GM12892 (cell line): ENCODE measurements at regions not wholly inside any gene's neighbourhood (a gene's known extent, or its start where the extent isn't known, plus 50 kb on each side); places are given as distances from the start of the nearest gene placed in this dataset.

Experiments
- DNase-seq: peaks from one replicate; pipeline ENCODE4 v3.0.0; 2011; ENCODE audit not compliant: insufficient read length
- FAIRE-seq: peaks from 2 replicates; lab custom pipeline; 2011; peaks lifted over from hg19 to GRCh38; lab: Jason Lieb, UNC
- POLR2A ChIP-seq: IDR thresholded peaks from 2 replicates; pipeline ENCODE4 v1.6.1; 2011; ENCODE audit warnings: low read depth, low read length, control low read depth
- POLR2AphosphoS5 ChIP-seq: IDR thresholded peaks from 2 replicates; pipeline ENCODE4 v1.6.1; 2011; ENCODE audit warnings: low read depth, low read length, control low read depth
- TAF1 ChIP-seq: IDR thresholded peaks from 2 replicates; pipeline ENCODE4 v1.6.1; 2011; ENCODE audit warnings: low read depth, mild to moderate bottlenecking, control low read depth, low read length, borderline replicate concordance

DNA sequence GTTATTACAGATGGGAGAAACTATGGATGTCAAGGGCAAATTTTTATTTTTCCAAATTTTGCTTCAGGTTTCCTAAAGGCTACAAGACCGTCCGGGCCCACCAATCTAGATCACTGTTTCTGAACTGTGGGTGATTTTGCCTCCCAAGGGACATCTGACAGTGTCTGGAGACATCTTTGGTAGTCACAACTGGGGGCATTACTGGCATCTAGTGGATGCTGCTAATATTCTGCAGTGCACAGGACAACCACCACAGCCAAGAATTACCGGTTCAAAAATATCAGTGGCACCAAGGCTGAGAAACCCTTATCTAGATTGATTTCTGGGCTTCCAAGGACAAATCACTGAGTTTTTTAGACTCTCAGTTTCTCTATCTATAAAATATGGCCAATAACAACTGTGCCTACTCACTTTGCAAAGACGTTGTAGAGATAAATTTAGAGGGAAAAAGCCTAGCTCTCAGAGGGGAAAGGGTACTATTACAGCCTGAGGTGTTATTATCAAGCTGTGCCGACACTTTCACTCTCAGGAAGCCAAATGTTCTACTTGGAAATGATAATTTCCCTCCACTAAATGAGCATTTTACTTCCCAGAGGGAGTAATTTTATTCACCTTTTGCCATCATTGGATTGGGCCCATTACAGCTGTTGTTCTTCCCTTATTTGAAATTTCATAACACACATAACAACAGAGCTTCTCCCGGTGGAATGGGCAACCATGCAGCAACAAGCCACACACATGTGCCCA is 442.1 kb downstream of the CENPC start:
- DNase-seq = no peak
- no peak for TF ChIP-seq POLR2AphosphoS5
- no peak for TF ChIP-seq POLR2A
- TF ChIP-seq TAF1 = no peak
- no peak for FAIRE-seq

GRCh38 chr4:67101612-67102011 is 443.7 kb downstream of the CENPC start:
- peak; percentile 46 for FAIRE-seq
- no peak for DNase-seq
- TF ChIP-seq POLR2AphosphoS5 = no peak
- no peak for TF ChIP-seq TAF1
- no peak for TF ChIP-seq POLR2A

DNA sequence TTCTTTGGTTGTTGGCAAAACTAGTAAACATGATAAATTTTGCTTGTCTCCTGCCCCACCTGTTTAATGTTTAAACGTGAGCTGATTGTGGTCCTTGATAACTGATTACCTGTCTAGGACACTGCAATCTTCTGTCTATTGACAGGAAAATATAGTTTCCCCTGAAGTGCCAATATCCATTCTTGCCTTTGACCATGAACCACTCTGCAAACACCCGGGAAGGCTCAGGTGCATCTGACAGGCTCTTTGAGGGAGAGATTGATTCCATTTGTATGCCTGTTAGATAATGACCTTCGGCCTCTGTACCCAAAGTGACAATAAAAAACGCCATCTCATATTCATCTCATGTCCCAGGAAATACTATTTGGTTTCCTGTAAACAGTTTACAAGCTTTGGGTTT is 453.0 kb downstream of the CENPC start:
- FAIRE-seq = no peak
- DNase-seq = no peak
- TF ChIP-seq POLR2AphosphoS5 = no peak
- no peak for TF ChIP-seq POLR2A
- no peak for TF ChIP-seq TAF1

- no peak for TF ChIP-seq POLR2A
- no peak for TF ChIP-seq POLR2AphosphoS5
- no peak for TF ChIP-seq TAF1
- DNase-seq (no peak), FAIRE-seq (no peak)
Measured at GRCh38 chr4:67091673-67092072, 453.6 kb downstream of the CENPC start.

GRCh38 chr4:67087897-67088296 is 457.4 kb downstream of the CENPC start:
- FAIRE-seq = peak; percentile 74
- DNase-seq = no peak
- TF ChIP-seq POLR2A (no peak), POLR2AphosphoS5 (no peak), TAF1 (no peak)

DNA sequence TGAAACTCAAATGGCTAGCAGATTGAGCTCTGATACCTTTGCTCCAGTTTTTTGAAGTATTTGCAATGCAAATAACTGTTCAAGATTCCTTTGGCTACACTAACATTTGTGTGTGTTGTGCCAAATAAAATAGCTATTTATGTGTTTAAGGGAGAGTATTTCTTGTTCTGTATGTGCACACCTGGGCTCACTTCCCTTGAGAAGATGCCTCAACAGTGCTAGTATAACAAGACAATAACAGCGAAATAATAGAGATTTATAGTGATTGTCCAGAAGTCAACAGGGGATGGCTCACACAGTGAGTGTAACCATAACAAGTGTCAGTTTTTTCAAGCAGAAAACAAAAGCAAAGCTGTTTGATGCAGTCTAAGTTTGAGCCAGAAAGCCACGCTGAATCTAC is 460.5 kb downstream of the CENPC start:
- no peak for DNase-seq
- TF ChIP-seq TAF1 (no peak), POLR2A (no peak), POLR2AphosphoS5 (no peak)
- no peak for FAIRE-seq

DNA sequence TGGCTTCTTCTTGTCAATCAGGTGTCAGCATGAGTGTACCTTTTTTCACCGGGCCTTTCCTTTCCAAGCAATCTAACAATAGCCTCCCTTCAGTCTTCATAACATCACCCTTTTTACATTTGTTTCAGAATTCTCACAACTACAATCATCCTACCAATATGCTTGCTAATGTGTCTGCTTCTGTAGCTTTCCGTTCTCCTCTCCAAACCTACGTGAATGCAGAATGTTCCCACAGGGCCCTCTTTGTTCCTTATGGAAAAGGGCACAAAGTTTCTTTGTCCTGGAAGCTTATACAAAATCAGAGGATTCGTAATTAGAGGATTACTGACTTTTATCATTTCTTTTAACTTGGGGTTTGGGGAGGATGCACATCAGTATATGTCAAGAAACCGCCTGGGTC is 461.8 kb downstream of the CENPC start:
- no peak for DNase-seq
- TF ChIP-seq POLR2AphosphoS5 (no peak), POLR2A (no peak), TAF1 (no peak)
- no peak for FAIRE-seq

DNA sequence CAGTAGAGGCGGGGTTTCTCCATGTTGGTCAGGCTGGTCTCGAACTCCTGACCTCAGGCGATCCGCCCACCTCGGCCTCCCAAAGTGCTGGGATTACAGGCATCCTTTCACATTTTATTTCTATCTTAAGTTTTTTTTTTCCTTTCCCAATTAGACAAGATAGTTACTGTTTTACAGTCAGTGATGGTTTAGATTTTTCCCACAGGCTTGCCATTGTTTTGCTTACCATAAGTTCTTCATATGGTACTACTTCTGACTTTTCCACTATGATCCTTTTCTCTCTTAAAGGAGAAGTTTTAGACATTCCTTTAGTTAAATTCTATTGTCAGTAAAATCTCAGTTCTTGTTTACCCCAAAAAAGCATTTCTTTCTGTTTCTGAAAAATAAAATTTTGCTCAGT is 462.6 kb downstream of the CENPC start:
- TF ChIP-seq TAF1 (no peak), POLR2AphosphoS5 (no peak), POLR2A (no peak)
- DNase-seq (no peak), FAIRE-seq (no peak)

GRCh38 chr4:67080046-67080557 is 465.2 kb downstream of the CENPC start:
- DNase-seq (no peak), FAIRE-seq (no peak)
- TF ChIP-seq POLR2A = no peak
- TF ChIP-seq POLR2AphosphoS5 = no peak
- TF ChIP-seq TAF1 = no peak

GRCh38 chr4:67071641-67072040 is 473.7 kb downstream of the CENPC start:
- DNase-seq = no peak
- TF ChIP-seq POLR2AphosphoS5 = no peak
- TF ChIP-seq TAF1 = no peak
- TF ChIP-seq POLR2A = no peak
- FAIRE-seq = no peak

DNA sequence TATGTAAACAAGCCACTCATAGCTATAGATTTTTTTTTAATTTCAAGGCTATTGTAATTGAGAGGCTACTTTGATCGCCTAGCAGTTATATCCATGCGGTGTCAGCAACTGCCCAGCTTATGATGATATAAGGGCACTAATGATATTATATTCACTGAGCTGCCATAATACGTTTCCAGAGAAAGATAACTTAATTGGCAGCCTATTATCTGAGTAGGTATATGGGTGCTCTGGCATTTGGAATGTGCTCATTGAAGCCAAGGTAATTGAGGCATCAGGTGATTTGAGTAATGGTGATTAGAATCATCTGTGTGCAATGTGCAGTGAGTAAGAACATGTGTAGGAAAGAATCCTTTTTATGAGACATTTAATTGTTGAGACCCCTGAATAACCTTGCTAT is 490.0 kb downstream of the CENPC start:
- no peak for TF ChIP-seq TAF1
- no peak for TF ChIP-seq POLR2AphosphoS5
- TF ChIP-seq POLR2A = no peak
- FAIRE-seq = no peak
- DNase-seq = no peak

- DNase-seq = no peak
- no peak for FAIRE-seq
- TF ChIP-seq POLR2AphosphoS5 (no peak), TAF1 (no peak), POLR2A (no peak)
Measured at GRCh38 chr4:67054896-67055295, 490.4 kb downstream of the CENPC start.
